H1 (cell line): ENCODE measurements at regions not wholly inside any gene's neighbourhood (a gene's known extent, or its start where the extent isn't known, plus 50 kb on each side); places are given as distances from the start of the nearest gene placed in this dataset.

Experiments used
- CTCF ChIA-PET: fragments of 300-600 bp; sonication (Branson Sonifier 250); formaldehyde crosslinking; loops from one replicate; lab custom pipeline; 2021; ENCODE audit not compliant: partially characterized antibody; lab: Charles Lee
- POLR2A ChIA-PET: fragments of 300-600 bp; sonication (Branson Sonifier 250); formaldehyde crosslinking; loops from one replicate; lab custom pipeline; 2021; ENCODE audit warnings: inconsistent platforms; ENCODE audit not compliant: partially characterized antibody; lab: Charles Lee
- DNase-seq, 2 experiments: peaks; one replicate each; pipeline versions ENCODE4 v3.0.0 to v3.0.0-alpha.2; 2010 to 2022; ENCODE audit warnings: low spot score in 2 of 2, low read depth in 1 of 2, mixed read lengths in 1 of 2
- FAIRE-seq: peaks from 2 replicates; lab custom pipeline; 2011; peaks lifted over from hg19 to GRCh38; lab: Jason Lieb, UNC
- H2AFZ ChIP-seq: 2 replicates; pipeline ENCODE4 v1.8.1; 2012; ENCODE audit warnings: low read length, inconsistent platforms
- H2AK5ac ChIP-seq: 2 replicates; pipeline ENCODE4 v1.6.1; 2013; ENCODE audit warnings: low read depth, low read length
- H2BK120ac ChIP-seq: replicated peaks from 2 replicates; pipeline ENCODE3; 2013; ENCODE audit warnings: low read depth, low read length, inconsistent platforms
- H2BK12ac ChIP-seq: 2 replicates; pipeline ENCODE4 v1.6.1; 2013; ENCODE audit warnings: low read depth, low read length
- H2BK15ac ChIP-seq: 2 replicates; pipeline ENCODE4 v1.6.1; 2013; ENCODE audit warnings: low read length
- H2BK20ac ChIP-seq: 2 replicates; pipeline ENCODE4 v1.6.1; 2013; ENCODE audit warnings: low read length
- H2BK5ac ChIP-seq: 2 replicates; pipeline ENCODE4 v1.6.1; 2013; ENCODE audit warnings: low read depth, low read length
- H3K14ac ChIP-seq: 2 replicates; pipeline ENCODE4 v1.6.1; 2013; ENCODE audit warnings: inconsistent platforms; ENCODE audit not compliant: insufficient read length
- H3K18ac ChIP-seq: 2 replicates; pipeline ENCODE4 v1.6.1; 2013; ENCODE audit warnings: low read length; ENCODE audit errors: extremely low read depth
- H3K23ac ChIP-seq: 2 replicates; pipeline ENCODE4 v1.6.1; 2013; ENCODE audit warnings: inconsistent platforms; ENCODE audit not compliant: insufficient read length
- H3K23me2 ChIP-seq: 2 replicates; pipeline ENCODE4 v1.6.1; 2013; ENCODE audit warnings: low read depth, low read length
- H3K27ac ChIP-seq: 2 replicates; pipeline ENCODE4 v1.6.1; 2011; ENCODE audit warnings: low read depth, low read length, inconsistent platforms
- H3K27me3 ChIP-seq, 4 experiments: replicated peaks in 1 of 4; 1 replicate in 1 of 4; 2 replicates in 3 of 4; pipeline versions ENCODE4 v1.6.1 to v1.8.1; 2011 to 2013; ENCODE audit warnings: low read length in 3 of 4, mild to moderate bottlenecking in 3 of 4, inconsistent platforms in 2 of 4, mixed read lengths in 2 of 4, moderate library complexity in 1 of 4; ENCODE audit not compliant: control insufficient read depth in 3 of 4, insufficient read depth in 3 of 4; ENCODE audit errors: extremely low read depth in 1 of 4
- H3K36me3 ChIP-seq, 4 experiments: 2 replicates each; pipeline versions ENCODE4 v1.6.1 to v1.8.1; 2011 to 2013; ENCODE audit warnings: mild to moderate bottlenecking in 4 of 4, low read length in 3 of 4, moderate library complexity in 2 of 4, control low read depth in 1 of 4, inconsistent platforms in 1 of 4; ENCODE audit not compliant: insufficient read depth in 4 of 4, control insufficient read depth in 2 of 4
- H3K4ac ChIP-seq: replicated peaks from 2 replicates; pipeline ENCODE3; 2013; ENCODE audit warnings: low read length, low read depth, mixed read lengths, inconsistent platforms; ENCODE audit not compliant: insufficient read length
- H3K4me1 ChIP-seq, 4 experiments: replicated peaks in 1 of 4; 1 replicate in 1 of 4; 2 replicates in 3 of 4; pipeline versions ENCODE4 v1.6.1 to v1.8.1; 2011 to 2013; ENCODE audit warnings: low read length in 3 of 4, inconsistent platforms in 2 of 4, mixed read lengths in 1 of 4; ENCODE audit not compliant: insufficient read depth in 4 of 4, control insufficient read depth in 3 of 4
- H3K4me2 ChIP-seq, 2 experiments: 2 replicates each; pipeline versions ENCODE4 v1.6.1 to v1.8.1; 2011 to 2013; ENCODE audit warnings: low read depth in 2 of 2, low read length in 2 of 2, control low read depth in 1 of 2, inconsistent platforms in 1 of 2, mild to moderate bottlenecking in 1 of 2; ENCODE audit not compliant: insufficient read depth in 1 of 2
- H3K4me3 ChIP-seq, 4 experiments: fragments of 200-600, 300-600 bp in 1 of 4; sonication (generic), shearing (Covaris generic), sonication (Bioruptor Twin) in 1 of 4; 2 replicates each; pipeline versions ENCODE4 v1.5.1 to v1.8.1; 2011 to 2016; ENCODE audit warnings: low read length in 4 of 4, low read depth in 3 of 4, control low read depth in 2 of 4, inconsistent platforms in 2 of 4, mild to moderate bottlenecking in 2 of 4, mixed read lengths in 1 of 4, moderate library complexity in 1 of 4; ENCODE audit not compliant: insufficient read depth in 2 of 4; ENCODE audit errors: extremely low read depth in 1 of 4
- H3K56ac ChIP-seq: replicated peaks from 2 replicates; pipeline ENCODE3; 2013; ENCODE audit warnings: low read depth, mild to moderate bottlenecking, mixed read lengths, low read length, inconsistent platforms; ENCODE audit not compliant: insufficient read length
- H3K79me1 ChIP-seq: 2 replicates; pipeline ENCODE4 v1.6.1; 2013; ENCODE audit warnings: low read depth, low read length, control low read depth
- H3K79me2 ChIP-seq, 2 experiments: 2 replicates each; pipeline versions ENCODE4 v1.6.1 to v1.8.1; 2012 to 2013; ENCODE audit warnings: low read length in 2 of 2, mild to moderate bottlenecking in 2 of 2, inconsistent platforms in 1 of 2; ENCODE audit not compliant: insufficient read depth in 2 of 2, control insufficient read depth in 1 of 2
- H3K9ac ChIP-seq, 4 experiments: replicated peaks in 1 of 4; 1 replicate in 1 of 4; 2 replicates in 3 of 4; pipeline versions ENCODE4 v1.6.1 to v1.8.1; 2011 to 2013; ENCODE audit warnings: low read depth in 3 of 4, low read length in 3 of 4, control low read depth in 2 of 4, mild to moderate bottlenecking in 2 of 4, moderate library complexity in 2 of 4, inconsistent platforms in 1 of 4; ENCODE audit errors: extremely low read depth in 1 of 4
- H3K9me3 ChIP-seq, 2 experiments: 2 replicates each; pipeline versions ENCODE4 v1.6.1 to v1.8.1; 2012 to 2013; ENCODE audit warnings: mild to moderate bottlenecking in 2 of 2, moderate library complexity in 2 of 2, control low read depth in 1 of 2, inconsistent platforms in 1 of 2, low read depth in 1 of 2, low read length in 1 of 2, mixed read lengths in 1 of 2; ENCODE audit not compliant: insufficient read depth in 2 of 2
- H4K20me1 ChIP-seq, 2 experiments: replicated peaks in 1 of 2; 2 replicates each; pipeline versions ENCODE3 to v1.8.1; 2011 to 2013; ENCODE audit warnings: inconsistent platforms in 2 of 2, low read length in 2 of 2, mild to moderate bottlenecking in 1 of 2; ENCODE audit not compliant: insufficient read depth in 2 of 2, control insufficient read depth in 1 of 2
- H4K5ac ChIP-seq: 2 replicates; pipeline ENCODE4 v1.6.1; 2013; ENCODE audit warnings: low read length, low read depth, mixed read lengths, inconsistent platforms; ENCODE audit not compliant: insufficient read length
- H4K8ac ChIP-seq: 2 replicates; pipeline ENCODE4 v1.8.0; 2013; ENCODE audit warnings: mild to moderate bottlenecking, moderate library complexity, low read length, inconsistent platforms; ENCODE audit not compliant: insufficient read depth; ENCODE audit errors: extremely low read depth
- H4K91ac ChIP-seq: replicated peaks from 2 replicates; pipeline ENCODE3; 2013; ENCODE audit warnings: low read length, mixed read lengths, inconsistent platforms; ENCODE audit not compliant: insufficient read length
- JUN ChIP-seq: IDR thresholded peaks from 2 replicates; pipeline ENCODE4 v1.6.1; 2011; ENCODE audit warnings: low read depth, mild to moderate bottlenecking, improper control_type of control experiment, low read length
- RXRA ChIP-seq: IDR thresholded peaks from 2 replicates; pipeline ENCODE4 v1.6.1; 2011; ENCODE audit warnings: low read depth, mild to moderate bottlenecking, low read length, moderate library complexity; ENCODE audit not compliant: insufficient read depth
- SAP30 ChIP-seq: fragments of 300-600 bp; sonication (generic); IDR thresholded peaks from 2 replicates; pipeline ENCODE4 v1.7.1; 2012; ENCODE audit warnings: low read length, moderate library complexity, mild to moderate bottlenecking, inconsistent platforms; ENCODE audit not compliant: insufficient read depth, insufficient replicate concordance
- SUZ12 ChIP-seq: fragments of 200-600 bp; sonication (generic); IDR thresholded peaks from 2 replicates; pipeline ENCODE4 v1.6.1; 2012; ENCODE audit warnings: mild to moderate bottlenecking, inconsistent platforms, low read length, moderate library complexity, mixed read lengths
- TAF1 ChIP-seq: IDR thresholded peaks from 2 replicates; pipeline ENCODE4 v1.6.1; 2011; ENCODE audit warnings: mild to moderate bottlenecking, low read depth, low read length
- WGBS, 2 experiments: shearing (Covaris generic) in 1 of 2; methylation state at CpG; one replicate each; pipeline versions ENCODE4 v1.1.6 to v1.1.7; 2013 to 2015; ENCODE audit warnings: low lambda C conversion rate in 2 of 2, mixed read lengths in 2 of 2, inconsistent platforms in 1 of 2, low coverage in 1 of 2, missing lambda C conversion rate in 1 of 2; ENCODE audit not compliant: insufficient replicate concordance in 2 of 2, insufficient coverage in 1 of 2, insufficient read length in 1 of 2; ENCODE audit errors: extremely low coverage in 1 of 2, missing lambda C conversion rate in 1 of 2; 5-methylcytosine and 5-hydroxymethylcytosine counted together

DNA sequence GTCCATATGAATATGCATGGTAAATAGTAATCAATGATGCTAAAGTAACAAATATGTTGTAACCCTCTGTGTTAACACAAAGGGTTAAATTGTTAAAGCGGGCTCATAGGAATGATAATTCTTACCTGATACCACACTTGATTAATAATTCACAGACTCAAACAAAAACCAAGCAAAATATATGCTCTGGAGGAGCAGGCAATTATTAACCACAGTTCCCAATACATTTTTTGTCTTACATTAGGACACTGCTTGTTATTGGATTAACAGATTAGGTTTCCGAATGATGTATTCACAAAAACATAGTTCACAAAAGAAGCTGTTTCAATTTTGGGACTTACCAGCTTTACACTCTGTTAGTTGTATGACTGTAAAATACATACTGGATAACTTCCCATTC is 300.9 kb upstream of the LRRTM4 start:
- H3K4me3 ChIP-seq: no peak overlapping the region
- H3K27me3 ChIP-seq: no peaks in the 10 kb centered on the region
- no peaks in the 10 kb centered on the region; a peak in 1 of 7 replicates for H3K4me1 ChIP-seq
- H3K23me2 ChIP-seq: no peaks in the 10 kb centered on the region
- no peak overlapping the region for H3K9ac ChIP-seq
- ChIA-PET POLR2A (no interaction called here), CTCF (no interaction called here)
- no peak overlapping the region for H2AFZ ChIP-seq
- H3K27ac ChIP-seq: no peak overlapping the region
- H3K4me2 ChIP-seq: no peak overlapping the region
- H4K5ac ChIP-seq: no peak overlapping the region
- H3K36me3 ChIP-seq: no peaks in the 10 kb centered on the region; a peak in 1 of 8 replicates
- H4K91ac ChIP-seq: no peak overlapping the region
- DNase-seq: no peak
- H2BK12ac ChIP-seq: no peak overlapping the region
- TF ChIP-seq JUN (no peak), TAF1 (no peak), SAP30 (no peak), SUZ12 (no peak), RXRA (no peak)
- 89% methylated on average over 2 of the region's 2 CpGs; no CpG with 5 or more reads in 1 of the 2 experiments for WGBS, 2 experiments
- no peaks in the 10 kb centered on the region for H4K20me1 ChIP-seq
- no peak overlapping the region for H3K23ac ChIP-seq
- H3K18ac ChIP-seq: no peak overlapping the region
- H2BK20ac ChIP-seq: no peak overlapping the region
- no peak overlapping the region for H2BK15ac ChIP-seq
- no peak overlapping the region for H2AK5ac ChIP-seq
- H3K56ac ChIP-seq: no peak overlapping the region
- H3K9me3 ChIP-seq: peaks cover 0 to 7% of the 10 kb centered on the region in 2 experiments; a peak in 2 of 4 replicates
- H3K14ac ChIP-seq: no peak overlapping the region
- H3K4ac ChIP-seq: no peak overlapping the region
- no peak overlapping the region for H4K8ac ChIP-seq
- H2BK5ac ChIP-seq: no peak overlapping the region
- FAIRE-seq: no peak
- no peak overlapping the region for H2BK120ac ChIP-seq
- H3K79me1 ChIP-seq: no peaks in the 10 kb centered on the region
- H3K79me2 ChIP-seq: no peaks in the 10 kb centered on the region
